Gastrocnemius medialis (tissue), 4 donors: ENCODE measurements at regions not wholly inside any gene's neighbourhood (a gene's known extent, or its start where the extent isn't known, plus 50 kb on each side); places are given as distances from the start of the nearest gene placed in this dataset.

Experiments
- CTCF ChIP-seq, 5 experiments: fragments of 450-650 bp in 3 of 5; fragments of 200-600 bp in 2 of 5; sonication (generic) in 2 of 5; IDR thresholded peaks in 4 of 5; conservative IDR thresholded peaks in 1 of 5; 1 replicate in 4 of 5; 2 replicates in 1 of 5; pipeline ENCODE4 v1.5.1; 2016 to 2019; ENCODE audit warnings: antibody characterized with exemption in 5 of 5, mild to moderate bottlenecking in 3 of 5, moderate library complexity in 3 of 5
- POLR2A ChIP-seq, 2 donors: fragments of 450-650 bp; IDR thresholded peaks; one replicate each; pipeline ENCODE4 v1.6.1; 2017; ENCODE audit warnings: antibody characterized with exemption in 2 of 2, mild to moderate bottlenecking in 2 of 2, moderate library complexity in 2 of 2

GRCh38 chr5:120314191-120314590 lies 149.9 kb upstream of the PRR16 start:
- TF ChIP-seq CTCF (IDR thresholded peaks at IDR 0.05 in 4 of 5, conservative IDR thresholded peaks at IDR 0.05 in 1 of 5) = no peak
- TF ChIP-seq POLR2A (IDR thresholded peaks at IDR 0.05) = no peak
